Body of pancreas (tissue), 4 donors: ENCODE measurements at regions not wholly inside any gene's neighbourhood (a gene's known extent, or its start where the extent isn't known, plus 50 kb on each side); places are given as distances from the start of the nearest gene placed in this dataset.

Experiments used
- ATAC-seq: fragments of 150-250 bp; one replicate; pipeline ENCODE4 v1.9.1; 2016
- DNase-seq, 4 donors: peaks; one replicate each; pipeline ENCODE4 v3.0.0-alpha.2; 2019
- H3K27ac ChIP-seq, 4 donors: fragments of 200-600 bp; sonication (generic); 1 replicate in 3 of 4; 2 replicates in 1 of 4; pipeline versions ENCODE4 v1.5.1 to v1.6.1; 2016 to 2019; ENCODE audit warnings: mild to moderate bottlenecking in 1 of 4, mixed read lengths in 1 of 4, moderate library complexity in 1 of 4
- H3K27me3 ChIP-seq, 2 donors: fragments of 200-600 bp; sonication (generic); one replicate each; pipeline ENCODE4 v1.6.0; 2016; ENCODE audit warnings: mild to moderate bottlenecking in 1 of 2
- H3K36me3 ChIP-seq, 2 donors: fragments of 200-600 bp; sonication (generic); replicated peaks in 1 of 2; 2 replicates each; pipeline ENCODE4 v1.5.1; 2016; ENCODE audit warnings: low read depth in 2 of 2; ENCODE audit not compliant: insufficient read depth in 1 of 2
- H3K4me1 ChIP-seq: fragments of 200-600 bp; sonication (generic); one replicate; pipeline ENCODE4 v1.6.0; 2016
- H3K4me3 ChIP-seq, 2 donors: fragments of 200-600 bp; sonication (generic); 1 replicate in 1 of 2; 2 replicates in 1 of 2; pipeline ENCODE4 v1.5.1; 2016 to 2019
- H3K9me3 ChIP-seq, 3 donors: fragments of 200-600 bp; sonication (generic); 1 replicate in 2 of 3; 2 replicates in 1 of 3; pipeline ENCODE4 v1.5.1; 2016
- CTCF ChIP-seq, 7 experiments: fragments of 450-650 bp in 4 of 7; fragments of 200-600 bp in 3 of 7; sonication (generic) in 3 of 7; IDR thresholded peaks; one replicate each; pipeline ENCODE4 v1.5.1; 2016 to 2019; ENCODE audit warnings: antibody characterized with exemption in 7 of 7
- POLR2A ChIP-seq, 3 donors: fragments of 450-650 bp; IDR thresholded peaks; one replicate each; pipeline ENCODE4 v1.6.1; 2016; ENCODE audit warnings: antibody characterized with exemption in 3 of 3, mild to moderate bottlenecking in 2 of 3
- WGBS, 2 donors: methylation state at CpG; one replicate each; pipeline ENCODE4 v1.1.5; 2017; 5-methylcytosine and 5-hydroxymethylcytosine counted together
- intact Hi-C: fragments of 100-400 bp; cut with DNase I; formaldehyde crosslinking; loops from one replicate; pipeline ENCODE4 v1.15.1; 2023

- intact Hi-C loops, result no loop called here
- no peak overlapping the region for H3K4me3 ChIP-seq
- no peaks in the 10 kb centered on the region for H3K9me3 ChIP-seq
- ATAC-seq (no peak), DNase-seq (no peak)
- no peaks in the 10 kb centered on the region for H3K27me3 ChIP-seq
- H3K4me1 ChIP-seq, result no peaks in the 10 kb centered on the region
- TF ChIP-seq POLR2A (IDR thresholded peaks at IDR 0.05) (no peak), CTCF (IDR thresholded peaks at IDR 0.05) (no peak)
- WGBS, 2 donors, result 25 to 53% methylated on average over 2 of the region's 2 CpGs
- no peaks in the 10 kb centered on the region for H3K36me3 ChIP-seq
- H3K27ac ChIP-seq, result no peak overlapping the region
These were observed 720.3 kb downstream of the GALR1 start for GRCh38 chr18:77969972-77970371.

GRCh38 chr18:77970814-77971213 lies 721.2 kb downstream of the GALR1 start:
- WGBS, 2 donors, result 56 to 69% methylated on average over 8 of the region's 8 CpGs
- no peaks in the 10 kb centered on the region for H3K27me3 ChIP-seq
- DNase-seq (no peak), ATAC-seq (no peak)
- H3K4me1 ChIP-seq, result no peaks in the 10 kb centered on the region
- H3K4me3 ChIP-seq, result no peak overlapping the region
- no peaks in the 10 kb centered on the region for H3K36me3 ChIP-seq
- intact Hi-C loops, result no loop called here
- H3K27ac ChIP-seq, result no peak overlapping the region
- H3K9me3 ChIP-seq, result no peaks in the 10 kb centered on the region
- TF ChIP-seq POLR2A (IDR thresholded peaks at IDR 0.05) (no peak), CTCF (IDR thresholded peaks at IDR 0.05) (no peak)

GRCh38 chr18:77973745-77974144 lies 724.1 kb downstream of the GALR1 start:
- DNase-seq (no peak), ATAC-seq (no peak)
- Histone ChIP-seq H3K27me3 (no peaks in the 10 kb centered on the region), H3K9me3 (no peaks in the 10 kb centered on the region), H3K27ac (no peak overlapping the region), H3K36me3 (no peaks in the 10 kb centered on the region), H3K4me3 (no peak overlapping the region), H3K4me1 (no peaks in the 10 kb centered on the region)
- TF ChIP-seq CTCF (IDR thresholded peaks at IDR 0.05) (no peak), POLR2A (IDR thresholded peaks at IDR 0.05) (no peak)
- intact Hi-C loops, result no loop called here
- WGBS, 2 donors, result 76 to 84% methylated on average over 5 to 8 of the region's 8 CpGs

GRCh38 chr18:77974329-77974728 lies 724.7 kb downstream of the GALR1 start:
- 39 to 63% methylated on average over 1 of the region's 1 CpG for WGBS, 2 donors
- H3K27me3 ChIP-seq, result no peaks in the 10 kb centered on the region
- no peak overlapping the region for H3K27ac ChIP-seq
- no peak overlapping the region for H3K4me3 ChIP-seq
- H3K4me1 ChIP-seq, result no peaks in the 10 kb centered on the region
- H3K9me3 ChIP-seq, result no peaks in the 10 kb centered on the region
- TF ChIP-seq CTCF (IDR thresholded peaks at IDR 0.05), result no peak
- TF ChIP-seq POLR2A (IDR thresholded peaks at IDR 0.05), result no peak
- ATAC-seq, result no peak
- DNase-seq, result no peak
- H3K36me3 ChIP-seq, result no peaks in the 10 kb centered on the region
- intact Hi-C loops, result no loop called here

- WGBS, 2 donors, result 68 to 81% methylated on average over 7 to 11 of the region's 11 CpGs
- no peak for DNase-seq
- Histone ChIP-seq H3K4me3 (no peak overlapping the region), H3K27me3 (no peaks in the 10 kb centered on the region), H3K4me1 (no peaks in the 10 kb centered on the region), H3K27ac (no peak overlapping the region), H3K36me3 (no peaks in the 10 kb centered on the region), H3K9me3 (no peaks in the 10 kb centered on the region)
- TF ChIP-seq POLR2A (IDR thresholded peaks at IDR 0.05) (no peak), CTCF (IDR thresholded peaks at IDR 0.05) (no peak)
- ATAC-seq, result no peak
- intact Hi-C loops, result no loop called here
These were observed 727.7 kb downstream of the GALR1 start for GRCh38 chr18:77977331-77977730.
